ENCODE measurements at regions not wholly inside any gene's neighbourhood (a gene's known extent, or its start where the extent isn't known, plus 50 kb on each side); places are given as distances from the start of the nearest gene placed in this dataset.

DNA sequence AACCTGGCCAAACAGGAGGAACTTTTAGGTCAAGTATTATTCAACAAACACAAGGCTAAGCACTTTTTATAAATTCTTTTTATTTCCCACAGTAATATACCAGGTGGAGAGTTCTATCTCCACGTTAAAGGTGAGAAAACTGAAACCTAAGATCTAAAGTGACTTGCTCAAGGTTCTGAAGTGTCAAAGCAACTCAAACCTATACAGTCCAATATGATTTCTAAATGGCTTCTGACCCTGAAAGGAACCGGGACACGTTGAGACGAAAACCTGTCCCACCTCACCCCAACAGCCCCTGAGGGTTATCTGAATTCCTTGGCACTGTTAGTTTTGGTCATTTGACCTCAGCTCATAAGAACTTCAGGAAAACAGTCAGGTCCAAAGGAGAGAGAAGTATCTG, 814.5 kb upstream of the LRATD1 start (continued):
- TF ChIP-seq MNT (conservative IDR thresholded peaks at IDR 0.05) (no peak), SFPQ (IDR thresholded peaks at IDR 0.05; ENCODE audit: low read depth, low read length) (no peak), ZNF668 (CRISPR knock-in tag; IDR thresholded peaks at IDR 0.05) (no peak), HOXB6 (CRISPR knock-in tag; IDR thresholded peaks at IDR 0.05; ENCODE audit: borderline replicate concordance) (no peak), NEUROD1 (IDR thresholded peaks at IDR 0.05; ENCODE audit: borderline replicate concordance, low read depth, low read length, partially characterized antibody) (no peak), CBX8 (IDR thresholded peaks at IDR 0.05; ENCODE audit: borderline replicate concordance, extremely low read depth, low read depth, low read length, poor library complexity, severe bottlenecking) (no peak), TAF7 (tag; IDR thresholded peaks at IDR 0.05) (no peak), USF2 (CRISPR knock-in tag; IDR thresholded peaks at IDR 0.05) (no peak)
